ENCODE measurements at regions not wholly inside any gene's neighbourhood (a gene's known extent, or its start where the extent isn't known, plus 50 kb on each side); places are given as distances from the start of the nearest gene placed in this dataset.

DNA sequence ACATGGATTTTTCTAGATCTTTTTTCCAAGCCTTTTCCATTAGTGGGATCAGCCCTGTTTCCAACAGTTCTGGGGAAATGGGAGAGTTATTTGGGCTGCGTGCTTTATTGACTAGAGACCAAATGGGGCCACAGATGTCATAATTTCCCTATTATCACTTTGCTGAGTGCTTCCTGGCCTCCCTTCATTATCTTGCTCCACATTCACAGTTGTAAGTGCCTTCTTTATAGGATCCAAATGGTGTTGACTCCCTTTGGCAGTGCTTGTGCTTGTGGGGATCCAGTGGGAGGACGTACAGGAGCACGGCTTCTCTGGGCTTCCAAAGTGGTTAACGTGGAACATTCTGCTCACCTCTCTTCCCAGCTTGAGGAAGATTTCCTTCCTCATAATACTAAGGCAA lies 141.0 kb upstream of the RMST start:
- DNase-seq (ENCODE audit: extremely low read depth in 1 of 2, low read depth in 1 of 2): no peak

DNA sequence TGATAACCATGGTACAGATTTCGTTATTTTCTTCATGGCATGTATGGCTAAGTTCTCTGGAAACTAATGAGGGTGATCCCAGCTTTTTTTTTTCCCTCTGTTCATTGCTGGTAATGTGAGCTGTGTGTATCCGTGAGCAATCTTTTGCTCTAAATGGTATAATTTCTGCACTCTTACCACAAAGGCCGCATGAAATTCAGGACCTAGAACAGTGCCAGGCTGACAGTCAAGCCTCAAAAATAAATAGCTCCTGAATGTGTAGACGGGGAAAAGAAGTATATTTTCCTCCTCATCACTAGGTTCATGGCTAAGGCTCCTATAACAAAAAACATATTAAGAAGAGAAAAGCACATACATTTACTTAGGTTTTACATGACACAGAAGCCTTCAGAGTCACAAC lies 140.2 kb upstream of the RMST start:
- DNase-seq (ENCODE audit: extremely low read depth in 1 of 2, low read depth in 1 of 2): no peak

DNA sequence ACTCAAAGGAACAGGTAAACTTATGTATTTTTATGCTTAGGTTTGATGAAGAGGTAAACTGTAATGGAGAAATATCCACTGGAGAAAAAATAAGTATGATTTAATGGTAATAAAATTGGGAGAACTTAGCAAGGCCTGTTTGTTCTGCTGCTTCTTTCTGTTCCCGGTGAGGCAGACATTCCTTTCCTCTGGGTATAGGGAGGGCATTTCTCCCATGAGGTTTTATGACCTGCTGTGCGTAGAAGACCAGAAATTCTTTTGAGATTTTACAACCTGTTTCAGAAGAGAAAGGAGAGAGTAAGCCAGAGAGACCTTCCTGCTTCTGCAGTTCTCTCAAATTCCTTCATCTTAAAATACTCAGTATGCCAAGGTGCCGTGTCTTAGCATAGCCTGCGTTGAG lies 139.4 kb upstream of the RMST start:
- no peak for DNase-seq (ENCODE audit: extremely low read depth in 1 of 2, low read depth in 1 of 2)

DNA sequence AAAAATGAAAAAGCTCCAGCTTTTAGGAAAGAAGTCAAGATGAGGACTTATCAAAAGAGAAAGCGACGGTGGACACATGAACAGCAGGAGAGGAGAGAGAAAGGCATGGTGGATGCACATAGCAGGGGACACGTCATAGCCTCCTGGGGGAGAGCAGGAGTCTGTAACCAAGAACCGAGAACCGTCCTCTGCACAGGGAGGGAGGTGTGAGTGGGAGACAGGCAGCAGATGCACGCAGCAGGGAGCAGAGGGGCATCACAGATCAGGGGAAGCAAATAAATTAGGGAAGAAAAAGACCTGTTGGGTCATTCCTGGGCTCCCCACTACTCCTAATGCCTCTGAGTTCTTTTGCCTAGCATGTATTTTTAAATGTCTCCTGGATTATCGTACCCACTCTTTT lies 138.1 kb upstream of the RMST start:
- DNase-seq (ENCODE audit: extremely low read depth in 1 of 2, low read depth in 1 of 2): no peak

- no peak for DNase-seq (ENCODE audit: extremely low read depth in 1 of 2, low read depth in 1 of 2)
These were observed 127.5 kb upstream of the RMST start for GRCh38 chr12:97335115-97335514.

GRCh38 chr12:97336900-97337751 lies 125.5 kb upstream of the RMST start:
- DNase-seq (ENCODE audit: extremely low read depth in 1 of 2, low read depth in 1 of 2): no peak

DNA sequence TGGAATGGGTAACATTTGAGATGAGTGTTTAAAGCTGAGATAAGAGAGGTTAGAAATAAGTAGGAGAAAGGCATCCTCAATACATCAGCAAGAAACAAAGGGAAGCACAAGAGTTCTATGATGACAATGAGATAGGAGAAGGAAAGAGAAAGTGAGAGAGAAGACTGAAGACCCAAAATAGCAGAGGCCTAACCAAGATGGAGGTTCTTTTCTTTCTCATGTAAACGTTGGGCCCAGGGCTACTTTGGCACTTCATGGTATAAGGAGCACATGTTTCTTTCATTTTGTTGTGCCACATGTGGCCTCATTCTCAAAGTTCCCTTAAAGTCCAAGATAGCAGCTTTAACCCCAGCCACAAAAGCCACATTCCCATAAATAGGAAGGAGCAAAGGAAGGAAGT lies 120.5 kb upstream of the RMST start:
- DNase-seq (ENCODE audit: extremely low read depth in 1 of 2, low read depth in 1 of 2): no peak

- DNase-seq (ENCODE audit: extremely low read depth in 1 of 2, low read depth in 1 of 2): no peak
These were observed 114.6 kb upstream of the RMST start for GRCh38 chr12:97347956-97348355.

DNA sequence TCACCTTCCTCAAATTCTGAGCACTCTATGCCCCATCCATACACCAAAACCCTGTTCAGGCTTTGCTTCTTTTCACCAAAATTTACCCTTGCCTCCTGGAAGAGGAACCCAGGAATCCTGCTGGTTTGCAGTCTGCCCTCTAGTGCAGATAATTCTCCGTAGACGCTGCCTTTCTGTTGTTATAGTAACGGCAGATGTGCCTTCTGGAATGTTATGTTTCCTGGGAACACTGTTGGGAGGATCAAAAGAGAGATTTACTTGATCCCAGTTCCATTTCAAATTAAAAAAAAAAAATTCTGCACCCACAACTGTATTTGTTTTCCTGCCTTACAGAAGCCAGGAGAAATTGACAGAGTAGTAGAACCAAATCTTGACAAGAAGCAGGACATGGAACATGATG lies 104.2 kb upstream of the RMST start:
- DNase-seq (ENCODE audit: extremely low read depth in 1 of 2, low read depth in 1 of 2): no peak

- DNase-seq (ENCODE audit: extremely low read depth in 1 of 2, low read depth in 1 of 2): no peak
These were observed 103.4 kb upstream of the RMST start for GRCh38 chr12:97359021-97359690.

- no peak for DNase-seq (ENCODE audit: extremely low read depth in 1 of 2, low read depth in 1 of 2)
These were observed 98.9 kb upstream of the RMST start for GRCh38 chr12:97363693-97364092.

DNA sequence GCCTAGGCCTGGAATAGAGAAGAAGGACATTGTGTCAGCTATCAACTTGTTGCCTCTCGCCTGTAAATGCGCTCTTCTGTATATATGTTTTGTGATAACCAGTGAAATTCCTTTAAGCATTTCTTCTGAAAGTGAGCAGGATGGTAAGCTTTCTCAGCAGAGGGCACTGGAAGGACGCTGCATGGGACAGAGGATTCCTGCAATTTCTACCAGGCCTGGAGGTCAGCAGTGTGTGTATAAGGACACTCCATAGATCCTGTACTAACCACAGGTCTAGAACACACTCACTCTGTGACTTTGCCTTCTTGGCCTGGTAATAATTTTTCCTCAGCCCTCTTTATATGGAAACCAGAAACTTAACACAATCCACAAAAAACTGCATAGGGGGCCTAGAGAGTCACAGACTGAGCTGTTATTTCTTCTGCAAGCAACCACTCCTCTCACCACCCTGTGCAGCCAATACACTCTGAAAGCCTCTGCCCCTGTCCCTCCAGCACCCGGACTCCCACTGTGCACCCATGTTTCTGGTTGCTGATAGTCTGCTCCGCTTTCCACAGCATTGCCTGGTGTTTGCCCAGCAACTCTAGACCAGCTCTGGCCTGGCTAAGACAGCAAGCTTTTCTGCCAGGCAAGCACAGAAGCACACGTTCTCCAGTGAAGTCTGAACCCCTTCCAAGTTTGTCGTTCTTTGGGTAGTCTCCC lies 94.0 kb upstream of the RMST start:
- no peak for DNase-seq (ENCODE audit: extremely low read depth in 1 of 2, low read depth in 1 of 2)

DNA sequence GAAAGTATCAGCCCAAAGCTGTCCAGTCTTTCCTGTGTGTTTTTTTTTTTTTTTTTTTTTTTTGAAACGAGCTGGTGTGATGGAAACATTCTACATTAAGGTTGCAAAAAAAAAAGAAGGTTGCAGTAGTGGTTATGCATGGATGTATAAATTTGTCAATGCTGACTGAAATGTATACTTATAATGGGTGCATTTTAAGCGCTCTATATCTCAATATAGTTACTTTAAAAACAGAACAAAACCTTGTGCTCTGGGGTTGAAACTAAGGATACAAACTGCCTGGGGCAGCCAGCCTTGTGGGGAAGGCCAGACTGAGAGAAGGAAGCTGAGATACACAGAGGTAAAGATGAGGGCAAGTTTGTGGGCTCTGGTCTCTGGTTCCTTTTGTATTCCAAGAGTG lies 87.3 kb upstream of the RMST start:
- DNase-seq (ENCODE audit: extremely low read depth in 1 of 2, low read depth in 1 of 2): no peak

DNA sequence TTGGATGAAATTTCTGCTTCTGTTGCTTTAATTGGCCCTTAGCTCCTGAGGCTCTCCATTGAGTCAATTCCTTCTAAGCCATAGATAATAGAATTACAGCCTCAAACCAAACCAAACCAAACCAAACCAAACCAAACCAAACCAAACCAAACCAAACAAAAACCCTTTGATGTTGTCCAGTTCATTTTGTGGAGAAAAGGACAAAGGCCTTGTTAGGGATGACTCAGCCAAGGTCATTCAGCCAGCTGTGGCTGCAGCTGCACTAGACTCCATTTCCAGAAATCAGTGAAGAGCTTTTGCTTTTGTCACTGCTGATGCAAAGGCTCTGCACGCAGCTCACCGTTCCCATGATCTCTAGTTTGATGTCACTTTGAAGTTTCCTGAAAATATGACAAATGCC lies 82.2 kb upstream of the RMST start:
- no peak for DNase-seq (ENCODE audit: extremely low read depth in 1 of 2, low read depth in 1 of 2)

GRCh38 chr12:97385121-97385520 lies 77.5 kb upstream of the RMST start:
- no peak for DNase-seq (ENCODE audit: extremely low read depth in 1 of 2, low read depth in 1 of 2)

DNA sequence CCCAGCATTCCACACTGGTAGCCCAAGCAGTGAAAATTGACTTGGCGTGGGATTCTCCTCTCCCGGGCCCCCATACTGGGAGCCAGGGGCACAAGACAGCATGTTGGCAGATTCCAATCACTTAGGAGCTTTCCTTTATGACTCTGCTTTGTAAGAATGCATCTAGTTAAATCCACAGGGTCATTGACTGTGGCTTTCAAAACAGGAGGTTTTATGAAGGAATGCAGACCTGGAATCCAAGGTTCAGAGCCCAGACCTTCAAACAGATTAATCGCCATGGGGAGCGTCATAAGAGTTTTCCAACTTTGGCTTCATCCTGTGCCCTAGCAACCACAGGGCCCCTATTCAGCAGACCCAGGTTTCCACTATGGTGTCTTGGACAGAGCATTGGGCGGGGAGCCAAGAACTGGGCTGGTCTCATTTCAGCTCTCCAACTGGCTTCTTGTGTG lies 76.4 kb upstream of the RMST start:
- DNase-seq (ENCODE audit: extremely low read depth in 1 of 2, low read depth in 1 of 2): no peak

DNA sequence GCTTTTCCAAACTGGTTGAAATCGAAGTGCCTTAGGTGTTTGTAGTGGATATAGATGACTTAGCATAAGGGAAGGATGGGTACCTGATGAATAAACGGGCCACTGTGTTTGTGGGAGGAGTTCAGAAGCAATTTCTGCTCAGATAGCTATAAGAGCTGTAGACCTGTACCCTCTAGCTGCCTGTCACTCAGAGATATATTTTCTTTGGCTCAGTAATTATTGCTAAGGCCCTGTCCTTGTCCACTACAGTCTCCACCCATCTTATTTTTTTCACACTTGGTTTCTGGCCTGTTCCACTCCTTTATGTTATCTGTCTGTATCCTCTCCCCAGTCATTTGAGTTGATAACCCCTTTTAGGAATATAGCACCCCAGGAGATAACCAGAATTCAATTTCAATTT lies 74.8 kb upstream of the RMST start:
- DNase-seq (ENCODE audit: extremely low read depth in 1 of 2, low read depth in 1 of 2): no peak

DNA sequence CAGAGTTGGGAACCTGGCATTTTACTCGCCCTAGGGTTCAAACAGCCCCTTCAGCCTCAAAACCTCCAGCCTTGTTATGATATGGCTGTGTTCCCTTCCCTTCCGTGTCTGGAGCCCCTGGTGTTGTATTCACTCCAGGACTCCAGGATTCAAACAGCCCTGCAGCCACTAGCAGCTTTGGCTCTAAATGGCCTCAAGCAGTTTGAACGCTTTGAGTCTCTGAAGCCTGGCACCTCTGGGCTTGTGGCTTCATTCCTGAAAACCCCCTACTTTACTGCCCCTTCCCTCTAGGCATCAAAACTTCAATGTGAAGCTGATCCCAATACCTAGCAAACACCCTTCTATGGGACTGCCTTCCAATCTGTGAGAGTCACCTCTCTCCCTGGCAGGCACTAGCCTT lies 67.9 kb upstream of the RMST start:
- no peak for DNase-seq (ENCODE audit: extremely low read depth in 1 of 2, low read depth in 1 of 2)

GRCh38 chr12:97397008-97397407 lies 65.6 kb upstream of the RMST start:
- DNase-seq (ENCODE audit: extremely low read depth in 1 of 2, low read depth in 1 of 2): no peak

DNA sequence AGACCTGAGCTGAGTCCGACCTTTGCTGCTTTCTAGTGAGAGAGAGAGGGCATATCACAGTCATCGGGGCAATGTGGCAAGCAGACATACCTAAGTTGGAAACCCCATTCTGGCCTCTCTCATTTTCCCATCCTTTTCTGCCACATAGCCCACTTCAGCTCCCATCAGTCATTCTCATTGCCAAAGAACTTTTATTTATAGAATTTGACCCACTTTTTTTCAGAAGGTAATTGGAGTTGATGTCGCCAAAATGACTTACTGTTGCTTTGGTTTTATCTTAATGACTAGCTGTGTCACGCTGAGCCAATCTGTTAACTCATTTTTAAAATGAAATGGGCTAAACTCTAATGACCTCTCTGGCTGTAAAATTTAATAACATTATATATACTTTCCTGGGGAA lies 63.9 kb upstream of the RMST start:
- no peak for DNase-seq (ENCODE audit: extremely low read depth in 1 of 2, low read depth in 1 of 2)

- no peak for DNase-seq (ENCODE audit: extremely low read depth in 1 of 2, low read depth in 1 of 2)
These were observed 58.5 kb upstream of the RMST start for GRCh38 chr12:97404093-97404492.

GRCh38 chr12:97404543-97404942 lies 58.1 kb upstream of the RMST start:
- no peak for DNase-seq (ENCODE audit: extremely low read depth in 1 of 2, low read depth in 1 of 2)

Data from activated CD8-positive, alpha-beta memory T cell treated with anti-CD3 and anti-CD28 coated beads for 1 hour (primary cell).